Esophagus muscularis mucosa (tissue), 4 donors: ENCODE measurements at regions not wholly inside any gene's neighbourhood (a gene's known extent, or its start where the extent isn't known, plus 50 kb on each side); places are given as distances from the start of the nearest gene placed in this dataset.
A peak's percentile ranks its signal among the peaks of the same experiment; 100 is the strongest.

Experiments
- DNase-seq: peaks from one replicate; pipeline ENCODE4 v3.0.0-alpha.2; 2017; ENCODE audit errors: extremely low spot score
- H3K27ac ChIP-seq, 4 donors: fragments of 200-600 bp; sonication (generic); replicated peaks in 1 of 4; 1 replicate in 3 of 4; 2 replicates in 1 of 4; pipeline ENCODE4 v1.5.1; 2016 to 2019; ENCODE audit warnings: mild to moderate bottlenecking in 1 of 4
- H3K27me3 ChIP-seq, 4 donors: fragments of 200-600 bp; sonication (generic); one replicate each; pipeline versions ENCODE4 v1.5.1 to v1.6.0; 2016 to 2019
- H3K36me3 ChIP-seq, 4 donors: fragments of 200-600 bp; sonication (generic); one replicate each; pipeline ENCODE4 v1.5.1; 2016 to 2019
- H3K4me1 ChIP-seq, 4 donors: fragments of 200-600 bp; sonication (generic); one replicate each; pipeline ENCODE4 v1.5.1; 2016 to 2019
- H3K4me3 ChIP-seq, 4 donors: fragments of 200-600 bp; sonication (generic); 1 replicate in 2 of 4; 2 replicates in 2 of 4; pipeline ENCODE4 v1.5.1; 2016 to 2019; ENCODE audit warnings: mild to moderate bottlenecking in 4 of 4, moderate library complexity in 1 of 4
- H3K9me3 ChIP-seq, 4 donors: fragments of 200-600 bp; sonication (generic); 1 replicate in 3 of 4; 2 replicates in 1 of 4; pipeline ENCODE4 v1.5.1; 2016 to 2019
- CTCF ChIP-seq, 3 experiments: fragments of 200-600 bp in 2 of 3; fragments of 450-650 bp in 1 of 3; sonication (generic) in 2 of 3; IDR thresholded peaks; one replicate each; pipeline ENCODE4 v1.5.1; 2017 to 2019; ENCODE audit warnings: antibody characterized with exemption in 3 of 3, mild to moderate bottlenecking in 2 of 3, moderate library complexity in 1 of 3
- EP300 ChIP-seq: sonication (generic); formaldehyde crosslinking; IDR thresholded peaks from one replicate; pipeline ENCODE4 v1.6.1; 2017; ENCODE audit warnings: antibody characterized with exemption
- POLR2A ChIP-seq: fragments of 450-650 bp; IDR thresholded peaks from one replicate; pipeline ENCODE4 v1.6.1; 2017; ENCODE audit warnings: antibody characterized with exemption, moderate library complexity, mild to moderate bottlenecking, low read depth
- POLR2AphosphoS5 ChIP-seq, 2 donors: sonication (generic); formaldehyde crosslinking; IDR thresholded peaks; one replicate each; pipeline ENCODE4 v1.6.1; 2017; ENCODE audit warnings: antibody characterized with exemption in 2 of 2
- WGBS: methylation state at CpG from one replicate; pipeline ENCODE4 v1.1.5; 2018; 5-methylcytosine and 5-hydroxymethylcytosine counted together
- intact Hi-C: fragments of 100-400 bp; cut with DNase I; formaldehyde crosslinking; loops from one replicate; pipeline ENCODE4 v1.15.1; 2023

GRCh38 chr19:27674701-27675100, 1538.2 kb downstream of the UQCRFS1 start:
- no peak for DNase-seq
- Histone ChIP-seq H3K4me3 (no peak overlapping the region), H3K9me3 (peaks cover 0 to 15% (median 2%) of the 10 kb centered on the region in 4 donors), H3K4me1 (peaks cover 0 to 28% (median 0%) of the 10 kb centered on the region in 4 donors), H3K27ac (no peak overlapping the region), H3K27me3 (no peaks in the 10 kb centered on the region), H3K36me3 (no peaks in the 10 kb centered on the region)
- 81% methylated on average over 10 of the region's 10 CpGs for WGBS
- TF ChIP-seq POLR2AphosphoS5 (IDR thresholded peaks at IDR 0.05) (no peak), CTCF (IDR thresholded peaks at IDR 0.05) (no peak), POLR2A (no peak), EP300 (no peak)
- intact Hi-C loops, result no loop called here

- H3K36me3 ChIP-seq, result no peaks in the 10 kb centered on the region
- intact Hi-C loops, result no loop called here
- 41% methylated on average over 2 of the region's 4 CpGs for WGBS
- TF ChIP-seq POLR2AphosphoS5 (IDR thresholded peaks at IDR 0.05) (no peak), CTCF (IDR thresholded peaks at IDR 0.05) (no peak)
- H3K9me3 ChIP-seq, result peaks cover 0 to 9% (median 2%) of the 10 kb centered on the region in 4 donors
- H3K27ac ChIP-seq, result no peak overlapping the region
- peak; percentile 70 for DNase-seq
- no peaks in the 10 kb centered on the region for H3K27me3 ChIP-seq
- H3K4me1 ChIP-seq, result peaks cover 0 to 28% (median 0%) of the 10 kb centered on the region in 4 donors
- H3K4me3 ChIP-seq, result no peak overlapping the region
These were observed 1539.0 kb downstream of the UQCRFS1 start for GRCh38 chr19:27673986-27674385.

GRCh38 chr19:27672309-27673047, 1540.5 kb downstream of the UQCRFS1 start:
- Histone ChIP-seq H3K36me3 (no peaks in the 10 kb centered on the region), H3K4me1 (peaks cover 0 to 25% (median 0%) of the 10 kb centered on the region in 4 donors), H3K27ac (no peak overlapping the region), H3K9me3 (peaks cover 0 to 6% (median 2%) of the 10 kb centered on the region in 4 donors), H3K27me3 (no peaks in the 10 kb centered on the region), H3K4me3 (no peak overlapping the region)
- DNase-seq, result peak; percentile 66
- intact Hi-C loops, result no loop called here
- no peak for TF ChIP-seq EP300
- TF ChIP-seq CTCF (IDR thresholded peaks at IDR 0.05), result no peak
- TF ChIP-seq POLR2A, result no peak
- TF ChIP-seq POLR2AphosphoS5 (IDR thresholded peaks at IDR 0.05), result no peak
- WGBS, result 65% methylated on average over 9 of the region's 10 CpGs

GRCh38 chr19:27671876-27672275, 1541.1 kb downstream of the UQCRFS1 start:
- no peak for DNase-seq
- Histone ChIP-seq H3K27me3 (no peaks in the 10 kb centered on the region), H3K27ac (no peak overlapping the region), H3K4me1 (peaks cover 0 to 20% (median 0%) of the 10 kb centered on the region in 4 donors), H3K4me3 (no peak overlapping the region), H3K9me3 (peaks cover 0 to under 1% (median 0%) of the 10 kb centered on the region in 4 donors), H3K36me3 (no peaks in the 10 kb centered on the region)
- 57% methylated on average over 2 of the region's 2 CpGs for WGBS
- no peak for TF ChIP-seq POLR2A
- TF ChIP-seq EP300, result no peak
- TF ChIP-seq CTCF (IDR thresholded peaks at IDR 0.05), result no peak
- no peak for TF ChIP-seq POLR2AphosphoS5 (IDR thresholded peaks at IDR 0.05)
- intact Hi-C loops, result no loop called here

GRCh38 chr19:27660428-27660827, 1552.5 kb downstream of the UQCRFS1 start:
- no peaks in the 10 kb centered on the region for H3K27me3 ChIP-seq
- no peak overlapping the region for H3K4me3 ChIP-seq
- DNase-seq, result no peak
- H3K27ac ChIP-seq, result no peak overlapping the region
- WGBS, result 14% methylated on average over 1 of the region's 1 CpG
- intact Hi-C loops, result no loop called here
- H3K4me1 ChIP-seq, result peaks cover 0 to 10% (median 0%) of the 10 kb centered on the region in 4 donors
- no peaks in the 10 kb centered on the region for H3K36me3 ChIP-seq
- TF ChIP-seq EP300, result no peak
- TF ChIP-seq POLR2A, result no peak
- TF ChIP-seq POLR2AphosphoS5 (IDR thresholded peaks at IDR 0.05), result no peak
- no peak for TF ChIP-seq CTCF (IDR thresholded peaks at IDR 0.05)
- H3K9me3 ChIP-seq, result peaks cover 0 to 63% (median 32%) of the 10 kb centered on the region in 4 donors
